ENCODE measurements at regions not wholly inside any gene's neighbourhood (a gene's known extent, or its start where the extent isn't known, plus 50 kb on each side); places are given as distances from the start of the nearest gene placed in this dataset.
"Not testable (repeated sequence)": the region's sequence is repeated elsewhere in the genome, so short reads cannot be mapped to it uniquely, and the experiment has no call there.

- no peak for DNase-seq (ENCODE audit: low read depth in 2 of 2)
These were observed 522.5 kb downstream of the RMST start for GRCh38 chr12:97984974-97985580.

GRCh38 chr12:97985834-97986233 is 523.2 kb downstream of the RMST start:
- no peak for DNase-seq (ENCODE audit: low read depth in 2 of 2)

GRCh38 chr12:97988588-97988987 is 526.0 kb downstream of the RMST start:
- not testable (repeated sequence) for DNase-seq (ENCODE audit: low read depth in 2 of 2)

GRCh38 chr12:97989366-97989940 is 525.9 kb upstream of the TMPO start:
- no peak for DNase-seq (ENCODE audit: low read depth in 2 of 2)

- no peak for DNase-seq (ENCODE audit: low read depth in 2 of 2)
These were observed 520.5 kb upstream of the TMPO start for GRCh38 chr12:97994746-97995484.

GRCh38 chr12:97995559-97995958 is 519.8 kb upstream of the TMPO start:
- DNase-seq (ENCODE audit: low read depth in 2 of 2): no peak

- DNase-seq (ENCODE audit: low read depth in 2 of 2): no peak
These were observed 514.0 kb upstream of the TMPO start for GRCh38 chr12:98001430-98001829.

GRCh38 chr12:98002887-98003493 is 512.4 kb upstream of the TMPO start:
- DNase-seq (ENCODE audit: low read depth in 2 of 2): peak in 1 of 2 experiments; percentile 20

GRCh38 chr12:98007963-98008362 is 507.4 kb upstream of the TMPO start:
- DNase-seq (ENCODE audit: low read depth in 2 of 2): no peak

- DNase-seq (ENCODE audit: low read depth in 2 of 2): no peak
These were observed 501.8 kb upstream of the TMPO start for GRCh38 chr12:98013560-98013959.

- DNase-seq (ENCODE audit: low read depth in 2 of 2): no peak
These were observed 496.6 kb upstream of the TMPO start for GRCh38 chr12:98018836-98019235.

GRCh38 chr12:98020376-98020775 is 495.0 kb upstream of the TMPO start:
- DNase-seq (ENCODE audit: low read depth in 2 of 2): no peak

- no peak for DNase-seq (ENCODE audit: low read depth in 2 of 2)
These were observed 492.4 kb upstream of the TMPO start for GRCh38 chr12:98022961-98023360.

GRCh38 chr12:98037401-98038140 is 477.8 kb upstream of the TMPO start:
- no peak for DNase-seq (ENCODE audit: low read depth in 2 of 2)

- DNase-seq (ENCODE audit: low read depth in 2 of 2): no peak
These were observed 472.7 kb upstream of the TMPO start for GRCh38 chr12:98042668-98043067.

GRCh38 chr12:98045395-98045794 is 470.0 kb upstream of the TMPO start:
- no peak for DNase-seq (ENCODE audit: low read depth in 2 of 2)

- no peak for DNase-seq (ENCODE audit: low read depth in 2 of 2)
These were observed 467.1 kb upstream of the TMPO start for GRCh38 chr12:98048326-98048725.

- no peak for DNase-seq (ENCODE audit: low read depth in 2 of 2)
These were observed 462.2 kb upstream of the TMPO start for GRCh38 chr12:98053202-98053601.

- no peak for DNase-seq (ENCODE audit: low read depth in 2 of 2)
These were observed 457.7 kb upstream of the TMPO start for GRCh38 chr12:98057701-98058100.

GRCh38 chr12:98058213-98058612 is 457.2 kb upstream of the TMPO start:
- DNase-seq (ENCODE audit: low read depth in 2 of 2): no peak

GRCh38 chr12:98058838-98059237 is 456.6 kb upstream of the TMPO start:
- DNase-seq (ENCODE audit: low read depth in 2 of 2): no peak

Measured in stimulated activated CD4-positive, alpha-beta T cell treated with anti-CD3 and anti-CD28 coated beads, Interleukin-12 subunit alpha, Interleukin-12 subunit beta, amount 100 ng/mL, for 24 hours (primary cell).